GM18519 (cell line): ENCODE measurements at regions not wholly inside any gene's neighbourhood (a gene's known extent, or its start where the extent isn't known, plus 50 kb on each side); places are given as distances from the start of the nearest gene placed in this dataset.

Experiments
- ATAC-seq: cut with Tn5 transposase; IDR thresholded peaks from one replicate; pipeline ENCODE4 v1.9.1; 2021; ENCODE audit warnings: mild to moderate bottlenecking, moderate library complexity; ENCODE audit not compliant: unreplicated experiment, low FRiP score

GRCh38 chr1:181142096-181142958, 53.8 kb downstream of the IER5 start:
- peak; percentile 60 for ATAC-seq

GRCh38 chr1:181143102-181143859, 54.8 kb downstream of the IER5 start:
- no peak for ATAC-seq

GRCh38 chr1:181144238-181144637, 55.7 kb downstream of the IER5 start:
- no peak for ATAC-seq

- ATAC-seq, result no peak
Measured at GRCh38 chr1:181148636-181149035, 60.1 kb downstream of the IER5 start.

- ATAC-seq, result peak; percentile 82
Measured at GRCh38 chr1:181149326-181150125, 61.0 kb downstream of the IER5 start.

GRCh38 chr1:181150273-181150672, 61.8 kb downstream of the IER5 start:
- no peak for ATAC-seq

DNA sequence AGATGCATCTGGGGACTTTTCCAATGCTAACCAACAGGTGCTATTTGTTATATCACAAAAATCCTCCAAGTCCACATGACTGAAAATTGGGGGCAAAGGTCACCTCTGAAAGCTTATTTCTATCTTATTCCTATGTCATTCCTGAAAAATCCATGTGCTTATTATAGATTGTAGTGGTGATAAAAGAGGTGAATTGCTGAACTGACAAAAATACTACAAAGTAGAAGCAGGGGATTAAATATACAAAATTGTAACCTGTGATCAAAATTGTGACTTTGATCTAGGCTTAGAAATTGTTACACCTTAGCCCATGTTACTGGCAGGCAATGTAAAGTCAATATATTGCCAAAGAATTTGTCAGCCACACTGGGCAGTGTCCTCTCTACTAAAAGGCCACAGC, 62.3 kb downstream of the IER5 start:
- ATAC-seq, result no peak

DNA sequence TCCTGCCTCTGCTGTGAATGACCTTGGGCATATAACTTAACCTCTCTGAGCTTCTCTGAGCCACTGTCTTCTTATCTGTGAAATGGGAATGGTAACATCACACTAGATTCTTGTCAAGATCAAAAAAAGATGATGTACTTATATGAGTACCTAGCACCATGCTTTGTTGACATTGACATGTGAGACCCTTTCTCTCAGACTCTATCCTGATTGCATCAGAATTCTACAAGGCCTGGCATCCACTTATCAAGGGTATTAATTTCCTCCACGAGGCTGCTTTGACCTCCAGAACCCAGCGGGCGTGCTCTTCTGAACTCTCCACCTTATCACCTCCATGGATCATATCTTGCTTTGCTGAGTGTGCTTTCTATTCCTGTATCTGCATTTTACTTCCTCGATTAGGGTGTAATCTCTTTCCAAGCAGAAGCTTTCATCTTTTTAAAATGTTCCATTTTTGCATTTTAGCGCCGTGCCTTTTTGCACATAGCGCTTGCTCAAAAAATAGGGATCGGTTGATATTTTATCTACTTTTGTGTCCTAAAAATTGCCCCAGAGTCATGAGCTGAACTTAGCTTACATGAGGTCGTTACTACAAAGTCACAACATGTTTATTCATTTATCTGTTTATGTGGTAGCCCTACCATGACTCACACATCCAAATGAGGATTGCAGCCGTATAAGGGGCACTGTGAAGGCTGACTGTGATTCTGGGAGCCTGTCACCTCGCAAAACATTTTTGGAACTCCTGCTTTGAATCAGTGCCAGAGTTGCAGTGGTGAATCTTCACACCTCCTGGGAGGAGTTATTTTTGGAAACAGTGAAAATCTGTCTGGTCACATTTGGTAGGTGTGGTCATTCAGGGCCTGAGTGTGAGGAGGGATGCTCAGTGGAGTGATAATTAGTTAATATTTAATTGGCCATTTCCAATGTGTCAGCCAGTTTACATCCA, 63.2 kb downstream of the IER5 start:
- no peak for ATAC-seq

GRCh38 chr1:181152892-181153633, 64.6 kb downstream of the IER5 start:
- ATAC-seq, result peak; percentile 48

GRCh38 chr1:181153634-181153961, 65.1 kb downstream of the IER5 start:
- ATAC-seq, result no peak

DNA sequence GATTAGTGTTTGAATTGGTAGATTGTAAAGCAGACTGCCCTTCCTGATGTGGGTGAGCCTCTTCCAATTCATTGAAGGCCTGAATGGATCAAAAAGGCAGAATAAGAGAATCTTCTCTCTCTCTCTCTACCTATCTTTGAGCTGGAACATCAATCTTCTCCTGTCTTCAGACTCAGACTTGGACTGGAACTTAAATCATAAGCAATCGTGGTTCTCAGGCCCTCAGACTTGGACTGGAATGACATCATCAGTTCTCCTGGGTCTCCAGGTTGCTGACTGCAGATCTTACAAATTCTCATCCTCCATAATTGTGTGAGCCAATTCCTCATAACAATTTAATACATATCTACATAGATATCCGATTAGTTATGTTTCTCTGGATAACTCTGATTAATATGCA, 66.8 kb downstream of the IER5 start:
- ATAC-seq, result no peak

GRCh38 chr1:181159451-181160140, 71.1 kb downstream of the IER5 start:
- no peak for ATAC-seq

DNA sequence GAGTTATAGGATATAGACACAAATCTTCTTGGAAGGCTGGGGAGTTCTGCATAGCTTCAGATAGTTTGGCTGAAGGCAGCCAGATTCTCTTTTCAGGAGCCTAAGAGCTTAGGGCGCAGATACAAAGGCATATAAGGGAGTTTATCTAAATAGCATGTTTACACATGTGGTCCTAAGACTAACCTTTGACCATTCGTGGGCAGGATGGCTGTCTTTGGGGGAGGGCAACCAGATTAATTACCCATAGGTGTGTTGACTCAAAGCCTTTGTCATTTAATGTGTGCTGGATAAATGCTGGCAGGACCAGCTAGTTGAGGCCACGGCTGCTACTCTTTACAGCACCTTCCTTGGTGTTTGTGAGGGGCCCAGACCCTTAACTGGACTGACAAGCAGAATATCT, 71.8 kb downstream of the IER5 start:
- ATAC-seq, result no peak

DNA sequence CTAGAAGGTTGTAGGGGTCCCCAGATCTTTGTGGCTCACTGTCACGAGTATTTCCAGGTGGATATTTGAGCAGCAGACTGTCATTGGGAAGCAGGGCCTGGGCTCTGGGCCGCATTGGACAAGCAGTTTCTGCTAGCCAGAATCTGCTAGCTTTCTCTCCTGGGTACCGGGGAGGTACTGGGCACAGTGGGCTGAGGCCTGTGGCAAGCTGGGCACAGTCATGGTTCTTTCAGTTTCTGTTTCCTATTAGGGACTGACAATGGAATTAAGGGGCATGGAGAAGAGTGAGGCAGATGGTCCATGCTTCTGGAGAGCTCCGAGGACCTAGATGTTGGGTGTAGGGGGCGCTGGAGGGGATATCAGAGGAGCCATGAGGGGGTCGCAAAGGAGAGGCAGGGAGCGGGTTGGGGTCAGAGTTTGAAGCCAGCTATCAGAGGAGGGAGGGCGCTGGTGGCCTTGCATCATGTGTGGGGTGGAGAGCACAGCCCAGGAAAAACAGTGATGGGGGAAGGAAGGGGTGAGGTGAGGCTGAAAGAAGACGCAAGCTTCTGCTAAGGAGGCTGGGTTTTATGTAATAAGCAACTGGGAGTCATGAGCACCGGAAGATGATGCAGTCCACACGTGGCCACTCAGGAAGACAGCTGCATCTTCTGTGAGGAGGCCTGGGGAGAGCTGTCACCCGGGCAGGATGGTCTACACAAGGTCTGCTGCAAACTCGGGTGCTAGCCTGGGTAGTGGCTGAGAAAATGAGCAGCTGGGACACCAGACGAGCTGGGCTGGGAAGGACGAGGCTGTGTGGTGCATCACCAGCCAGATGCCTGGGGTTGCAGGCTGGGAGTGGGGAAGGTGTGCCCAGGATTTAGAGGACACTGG, 72.7 kb downstream of the IER5 start:
- no peak for ATAC-seq

DNA sequence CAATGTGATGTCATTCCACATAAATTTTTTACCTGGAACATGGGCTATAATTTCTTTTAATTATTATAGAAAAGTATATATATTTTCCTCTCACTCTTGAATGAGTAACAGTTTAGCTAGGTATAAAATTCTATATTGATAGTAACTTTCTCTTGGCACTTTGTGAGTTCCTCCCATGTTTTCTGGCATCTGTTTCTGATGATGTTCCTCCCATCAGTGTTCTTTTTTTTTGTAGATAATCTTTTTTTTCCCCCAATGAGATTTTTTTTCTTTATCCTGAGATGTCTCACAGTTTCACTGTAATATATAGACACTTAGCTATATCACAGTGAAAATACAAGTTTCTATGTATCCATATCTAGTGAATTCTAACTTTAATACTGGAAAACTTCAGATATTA, 75.2 kb downstream of the IER5 start:
- no peak for ATAC-seq

DNA sequence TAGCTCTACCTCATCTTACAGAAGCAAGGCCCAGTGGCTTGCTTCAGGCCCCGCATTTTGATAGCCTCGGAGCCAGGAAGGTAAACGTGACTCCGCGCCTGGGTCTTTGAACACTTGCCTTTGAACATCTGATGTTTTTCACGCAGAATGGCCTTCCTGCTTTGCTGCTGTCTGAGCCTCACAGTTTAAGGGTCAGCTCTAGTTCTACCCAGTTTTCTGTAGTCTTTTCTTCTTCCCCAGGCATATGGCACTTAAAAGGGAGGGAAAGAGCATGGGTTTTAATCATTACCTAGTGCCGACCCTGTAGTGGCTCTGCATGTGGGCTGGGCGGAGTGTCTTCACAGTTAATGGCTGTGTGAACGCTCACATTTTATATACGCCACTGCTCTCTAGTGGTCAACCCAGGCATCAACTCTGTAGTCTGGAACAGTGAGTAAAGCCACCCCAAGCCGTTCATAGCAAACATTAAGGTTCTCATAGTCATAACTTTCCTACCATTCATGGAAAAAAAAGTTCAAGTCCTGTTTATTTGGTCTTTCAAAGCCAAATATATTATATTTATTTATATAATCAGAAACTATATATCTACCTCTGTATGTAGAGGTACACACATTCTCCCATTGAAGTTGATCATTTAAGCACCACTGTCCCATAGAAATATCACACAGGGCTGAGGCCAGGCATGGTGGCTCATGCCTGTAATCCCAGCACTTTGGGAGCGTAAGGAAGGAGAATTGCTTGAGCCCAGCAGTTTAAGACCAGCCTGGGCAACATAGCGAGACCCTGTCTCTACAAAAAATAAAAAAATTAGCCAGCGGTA, 78.1 kb downstream of the IER5 start:
- peak; percentile 94 for ATAC-seq

- ATAC-seq, result no peak
Measured at GRCh38 chr1:181169281-181169865, 80.9 kb downstream of the IER5 start.
